Suprapubic skin (tissue), 4 donors: ENCODE measurements at regions not wholly inside any gene's neighbourhood (a gene's known extent, or its start where the extent isn't known, plus 50 kb on each side); places are given as distances from the start of the nearest gene placed in this dataset.

Experiments used
- CTCF ChIP-seq, 2 donors: fragments of 200-600 bp in 1 of 2; fragments of 450-650 bp in 1 of 2; sonication (generic) in 1 of 2; IDR thresholded peaks; one replicate each; pipeline ENCODE4 v1.5.1; 2016 to 2019; ENCODE audit warnings: antibody characterized with exemption in 2 of 2, mild to moderate bottlenecking in 1 of 2, moderate library complexity in 1 of 2
- EP300 ChIP-seq: sonication (generic); formaldehyde crosslinking; IDR thresholded peaks from one replicate; pipeline ENCODE4 v1.6.1; 2017; ENCODE audit warnings: antibody characterized with exemption
- POLR2A ChIP-seq, 2 donors: fragments of 450-650 bp; IDR thresholded peaks; one replicate each; pipeline ENCODE4 v1.6.1; 2017; ENCODE audit warnings: antibody characterized with exemption in 2 of 2, mild to moderate bottlenecking in 2 of 2, moderate library complexity in 2 of 2
- POLR2AphosphoS5 ChIP-seq, 3 donors: sonication (generic); formaldehyde crosslinking; IDR thresholded peaks; one replicate each; pipeline ENCODE4 v1.6.1; 2017; ENCODE audit warnings: antibody characterized with exemption in 3 of 3

- no peak for TF ChIP-seq CTCF (IDR thresholded peaks at IDR 0.05)
- no peak for TF ChIP-seq POLR2A (IDR thresholded peaks at IDR 0.05)
- TF ChIP-seq EP300 = no peak
- no peak for TF ChIP-seq POLR2AphosphoS5 (IDR thresholded peaks at IDR 0.05)
Measured at GRCh38 chr6:55049866-55050265, 124.4 kb upstream of the HCRTR2 start.
